COLO829 (cell line): ENCODE measurements at regions not wholly inside any gene's neighbourhood (a gene's known extent, or its start where the extent isn't known, plus 50 kb on each side); places are given as distances from the start of the nearest gene placed in this dataset.
"Not testable (repeated sequence)": the region's sequence is repeated elsewhere in the genome, so short reads cannot be mapped to it uniquely, and the experiment has no call there.

Experiments used
- DNase-seq: peaks from one replicate; pipeline ENCODE4 v3.0.0; 2012; ENCODE audit warnings: low spot score

DNA sequence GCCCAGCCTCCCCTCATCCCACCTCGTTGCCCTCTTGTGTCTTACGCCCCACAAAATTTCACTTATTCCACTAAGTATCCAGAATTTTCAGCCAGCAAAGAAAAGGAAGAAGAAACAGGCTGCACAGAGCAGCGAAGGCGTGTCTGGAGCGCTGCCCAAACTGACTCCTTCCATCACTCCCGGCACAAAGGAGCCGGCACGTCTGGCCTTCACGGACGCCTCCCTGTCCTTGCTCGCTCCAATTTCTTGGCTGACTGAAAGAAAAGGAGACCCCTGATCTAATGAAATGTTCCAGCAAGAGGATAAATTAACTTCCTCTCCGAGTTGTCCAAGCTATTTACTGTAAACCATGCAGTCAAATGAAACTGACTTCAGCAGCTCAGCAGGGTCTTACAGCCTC lies 152.3 kb upstream of the CDH4 start:
- DNase-seq: no peak

DNA sequence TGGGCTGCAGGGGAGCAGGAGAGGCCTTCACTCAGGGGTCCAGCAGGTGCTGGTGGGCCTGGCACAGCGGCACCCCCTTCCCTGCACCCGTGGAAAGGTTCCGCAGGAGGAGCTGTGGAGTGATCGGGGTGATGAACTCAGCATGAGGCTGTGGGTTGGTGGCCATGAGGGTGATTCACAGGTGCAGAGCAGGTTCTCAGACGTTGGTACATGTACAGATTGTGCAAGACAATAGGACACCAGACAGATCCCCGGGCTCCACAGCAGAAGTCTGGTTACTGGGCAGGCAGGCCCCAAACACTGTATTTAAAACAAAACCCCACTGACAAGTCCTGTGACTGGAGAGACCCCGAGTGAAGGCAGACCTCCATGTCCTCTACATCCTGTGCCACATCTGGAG lies 151.6 kb upstream of the CDH4 start:
- DNase-seq: no peak

DNA sequence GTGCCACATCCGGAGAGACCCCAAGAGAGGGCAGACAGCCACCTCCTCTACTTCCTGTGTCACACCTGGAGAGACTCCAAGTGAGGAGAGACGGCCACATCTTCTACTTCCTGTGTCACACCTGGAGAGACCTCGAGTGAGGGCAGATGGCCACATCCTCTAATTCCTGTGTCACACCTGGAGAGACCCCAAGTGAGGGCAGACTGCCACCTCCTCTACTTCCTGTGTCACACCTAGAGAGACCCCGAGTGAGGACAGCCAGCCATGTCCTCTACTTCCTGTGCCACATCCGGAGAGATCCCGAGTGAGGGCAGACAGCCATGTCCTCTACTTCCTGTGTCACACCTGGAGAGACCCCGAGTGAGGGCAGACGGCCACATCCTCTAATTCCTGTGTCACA lies 150.7 kb upstream of the CDH4 start:
- not testable (repeated sequence) for DNase-seq

DNA sequence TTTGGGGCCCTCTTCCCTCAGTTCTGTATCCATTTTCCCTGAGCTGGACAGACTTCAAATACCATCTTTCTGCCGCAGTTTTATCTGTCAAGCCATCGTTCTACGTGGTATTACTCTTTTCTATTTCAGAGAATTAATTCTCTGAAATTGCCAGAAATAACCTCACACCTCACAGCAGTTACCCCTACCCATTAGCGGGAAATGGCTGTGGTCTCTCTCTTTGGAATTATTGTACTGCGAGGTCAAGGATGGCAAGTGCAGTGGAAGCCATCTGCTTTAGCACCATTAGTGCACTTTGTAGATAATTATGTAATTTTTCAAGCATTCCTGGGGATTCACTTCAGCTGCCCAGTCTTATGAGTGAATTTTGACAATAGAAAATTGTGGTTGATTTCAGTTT lies 147.8 kb upstream of the CDH4 start:
- DNase-seq: no peak

DNA sequence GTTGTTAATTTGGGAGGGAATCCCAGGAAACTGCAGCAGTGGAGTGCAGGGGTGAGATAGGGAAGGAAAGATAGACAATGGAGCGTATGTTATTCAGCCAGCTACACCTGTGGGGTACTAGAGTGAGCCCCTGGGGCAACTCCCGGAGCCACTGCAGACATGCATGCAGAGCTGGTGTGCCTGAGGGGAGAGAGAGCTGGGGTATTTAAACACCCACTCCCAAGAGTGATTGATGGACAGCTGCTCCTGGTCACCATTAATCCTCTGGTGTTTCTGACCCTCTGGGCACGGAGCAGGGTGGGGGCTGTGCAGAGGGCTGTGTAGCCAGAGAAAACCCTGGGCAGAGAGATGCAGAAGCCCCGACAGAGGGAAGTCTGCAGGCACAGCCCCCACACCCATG lies 146.7 kb upstream of the CDH4 start:
- no peak for DNase-seq

GRCh38 chr20:61106438-61106837 lies 145.6 kb upstream of the CDH4 start:
- DNase-seq: no peak

DNA sequence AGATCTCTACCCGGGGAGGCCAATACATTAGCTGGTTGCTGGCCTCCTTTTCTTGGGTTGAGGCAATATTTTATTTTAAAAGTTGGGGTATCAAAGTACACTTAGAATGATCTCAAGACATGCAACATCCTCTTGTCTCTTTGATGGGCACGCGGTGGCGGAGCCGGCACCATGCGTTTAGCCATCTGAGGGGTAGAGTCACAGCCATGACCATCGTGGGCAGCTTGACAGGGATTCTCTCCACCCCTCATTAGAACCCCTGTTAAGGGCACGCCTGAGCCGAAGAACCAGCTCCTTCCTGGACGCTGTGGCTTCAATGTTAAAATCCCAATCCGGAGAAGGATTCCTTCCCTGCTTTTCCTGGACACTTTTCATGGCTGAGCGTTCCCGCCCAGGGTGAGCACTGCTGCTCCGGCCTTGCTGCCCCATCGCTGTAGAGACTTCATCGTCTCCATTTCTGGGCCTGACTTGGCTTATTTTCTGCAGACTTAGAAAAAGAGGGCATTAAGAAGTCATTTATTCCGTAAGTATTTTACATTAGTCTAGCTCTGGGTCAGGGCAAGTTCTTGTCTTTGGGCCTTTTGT lies 142.7 kb upstream of the CDH4 start:
- no peak for DNase-seq

DNA sequence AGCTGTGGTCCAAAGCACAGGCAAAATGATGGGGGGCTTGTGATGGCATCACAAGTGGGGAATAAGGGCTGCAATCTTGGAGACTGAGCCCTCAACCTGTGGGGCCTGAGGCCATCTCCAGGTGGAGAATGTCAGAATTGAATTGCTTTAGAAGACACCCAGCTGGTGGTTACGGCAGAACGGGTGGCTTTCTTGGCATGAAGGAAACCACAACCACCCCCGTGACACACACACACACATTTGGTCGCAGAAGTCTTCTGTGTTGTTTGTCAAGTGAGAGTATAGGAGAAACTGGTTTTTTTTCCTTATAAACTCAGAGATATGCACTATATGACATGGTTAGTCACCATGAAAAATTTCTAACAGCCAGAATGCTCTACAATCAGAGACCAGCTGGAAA lies 139.5 kb upstream of the CDH4 start:
- no peak for DNase-seq

DNA sequence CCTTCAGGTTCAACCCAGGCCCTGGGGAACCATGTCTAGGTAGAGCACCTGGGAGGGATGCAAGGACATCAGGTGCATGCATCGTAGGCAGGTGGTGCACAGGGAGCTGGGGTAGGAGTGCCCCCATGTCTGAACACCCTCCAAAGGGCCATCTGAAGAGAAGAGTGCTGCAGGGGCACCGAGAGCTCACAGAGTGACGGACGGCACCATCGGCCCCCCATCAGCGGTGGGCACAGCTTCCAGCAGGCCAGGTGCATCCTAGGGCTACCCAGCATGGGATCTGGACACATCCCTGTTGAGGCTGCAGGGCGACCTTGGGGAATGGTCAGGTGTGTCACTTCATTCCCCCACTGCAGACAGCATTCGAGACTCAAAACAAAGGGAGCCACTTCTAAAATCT lies 138.3 kb upstream of the CDH4 start:
- DNase-seq: no peak

GRCh38 chr20:61114493-61115175 lies 137.4 kb upstream of the CDH4 start:
- no peak for DNase-seq

DNA sequence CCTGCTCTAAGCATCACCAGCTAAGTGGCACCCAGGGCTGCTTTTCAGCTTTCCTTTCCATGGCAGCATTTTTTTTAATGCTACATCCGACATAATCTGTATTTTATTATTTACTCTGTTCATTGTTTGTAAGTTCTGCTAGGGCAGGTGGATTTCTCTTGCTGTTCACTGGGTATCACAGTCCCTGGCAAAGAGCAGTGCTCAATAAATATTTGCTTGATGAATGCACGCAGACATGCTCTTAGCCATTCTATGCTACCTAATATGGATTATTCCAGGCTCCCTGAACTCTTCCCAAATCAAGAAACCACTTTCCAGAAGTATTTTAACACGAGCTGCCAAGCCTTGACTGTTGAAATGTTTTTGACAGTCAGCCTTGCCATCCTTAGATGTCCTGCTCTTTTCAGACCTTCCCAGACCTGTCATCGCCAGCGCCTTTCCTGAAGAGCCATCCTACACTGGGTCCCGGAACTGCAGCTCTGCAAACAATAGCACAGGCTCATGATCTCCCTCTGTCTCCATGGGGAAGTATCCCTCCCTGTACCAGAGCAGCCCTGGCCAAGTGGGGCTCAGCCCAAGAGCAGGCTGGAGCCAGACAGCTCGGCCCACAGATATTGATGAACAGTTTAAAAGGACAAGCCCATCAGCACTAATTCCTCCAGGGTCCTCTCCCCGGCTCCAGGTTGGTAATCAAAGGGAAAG lies 136.5 kb upstream of the CDH4 start:
- no peak for DNase-seq

DNA sequence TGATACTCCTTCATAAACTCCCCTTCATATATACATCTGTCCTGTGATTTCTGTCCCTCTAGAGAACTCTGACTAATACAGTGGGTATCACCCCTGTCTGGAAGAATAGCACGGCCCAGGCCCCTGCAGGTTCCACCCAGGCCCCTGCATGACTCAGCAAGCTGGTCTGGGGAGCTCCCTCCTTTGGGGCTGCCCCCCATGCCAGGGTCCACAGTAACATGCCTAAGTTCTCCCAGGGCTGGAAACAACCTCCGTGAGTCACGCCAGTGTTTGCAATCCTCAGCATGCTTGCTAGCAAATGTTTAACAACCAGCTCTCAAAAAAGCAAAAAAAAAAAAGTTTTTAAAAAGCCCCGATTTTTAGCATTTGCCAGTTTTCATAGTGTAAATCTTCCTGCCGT lies 134.3 kb upstream of the CDH4 start:
- DNase-seq: no peak

DNA sequence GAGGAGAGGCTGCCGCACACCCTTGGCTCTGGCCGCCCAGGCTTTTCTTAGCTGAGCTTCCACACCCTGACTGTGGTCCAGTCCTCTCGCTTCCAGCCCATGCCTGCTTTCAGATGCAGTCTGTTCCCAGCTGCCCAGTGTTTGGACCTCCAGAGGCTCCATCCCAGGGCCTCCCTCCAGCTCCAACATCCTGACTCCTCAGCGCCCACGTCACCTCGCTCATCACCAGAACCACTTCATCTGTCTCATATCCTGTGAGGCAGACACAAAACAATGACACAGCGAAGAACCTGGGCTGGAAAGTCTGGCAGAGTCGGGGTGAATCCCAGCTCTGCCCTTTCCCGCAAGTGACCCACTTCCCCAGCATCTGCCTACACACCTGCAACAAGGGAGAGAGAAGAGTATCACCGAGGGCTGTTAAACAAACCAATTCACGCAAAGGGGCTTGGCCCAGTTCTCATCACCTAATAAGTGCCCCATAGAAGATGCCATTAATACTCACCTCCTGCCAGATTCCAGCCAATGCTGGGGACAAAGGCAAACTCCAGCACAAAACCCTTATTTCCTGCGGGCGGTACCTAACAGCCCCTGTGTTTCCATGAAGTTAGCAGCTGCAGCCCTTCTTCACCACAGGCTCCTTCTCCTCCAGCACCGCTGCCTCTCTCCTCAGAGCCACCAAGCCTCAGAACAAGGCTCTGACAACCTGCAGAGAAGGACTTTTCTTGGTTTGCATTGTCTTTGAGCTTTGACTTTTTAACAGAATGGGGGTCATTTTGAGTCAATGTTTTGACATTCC lies 133.4 kb upstream of the CDH4 start:
- DNase-seq: no peak

DNA sequence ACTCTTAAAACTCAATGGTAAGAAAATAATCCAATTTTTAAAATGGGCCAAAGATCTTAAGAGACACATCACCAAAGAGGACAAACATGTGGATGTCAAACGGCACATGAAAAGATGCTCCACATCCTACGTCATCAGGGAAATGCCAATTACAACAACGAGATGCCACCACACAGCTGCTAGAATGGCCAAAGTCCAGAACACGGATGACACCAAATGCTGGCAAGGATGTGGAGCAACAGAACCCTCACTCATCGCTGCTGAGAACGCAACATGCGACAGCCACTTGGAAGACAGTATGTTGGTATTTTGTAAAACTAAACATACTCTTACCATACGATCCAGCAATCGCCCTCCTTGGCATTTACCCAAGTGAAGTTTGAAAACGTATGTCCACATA lies 132.8 kb upstream of the CDH4 start:
- no peak for DNase-seq

DNA sequence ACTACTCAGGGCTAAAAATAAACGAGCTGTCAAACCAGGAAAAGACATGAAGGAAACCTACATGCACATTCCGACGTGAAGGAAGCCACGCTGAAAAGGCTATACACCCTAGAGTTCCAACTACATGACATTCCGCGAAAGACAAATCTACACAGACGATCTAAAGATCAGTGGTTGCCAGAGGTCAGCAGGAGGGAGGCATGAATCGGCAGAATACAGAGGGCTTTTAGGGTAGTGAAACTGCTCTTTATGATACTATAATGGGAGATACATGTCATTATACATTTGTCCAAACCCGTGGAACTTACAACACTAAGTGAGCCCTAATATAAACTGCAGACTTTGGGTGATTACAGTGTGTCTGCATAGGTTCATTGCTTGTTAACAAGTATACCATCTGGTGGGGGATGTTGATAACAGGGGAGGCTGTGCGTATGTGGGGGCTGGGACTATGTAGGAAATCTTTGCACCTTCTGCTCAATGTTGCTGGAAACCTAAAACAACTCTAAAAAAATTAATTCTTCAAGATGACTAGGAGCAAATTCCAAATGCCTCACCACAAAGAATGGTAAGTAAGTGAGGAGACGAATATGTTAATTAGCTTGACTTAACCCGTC lies 132.2 kb upstream of the CDH4 start:
- no peak for DNase-seq

DNA sequence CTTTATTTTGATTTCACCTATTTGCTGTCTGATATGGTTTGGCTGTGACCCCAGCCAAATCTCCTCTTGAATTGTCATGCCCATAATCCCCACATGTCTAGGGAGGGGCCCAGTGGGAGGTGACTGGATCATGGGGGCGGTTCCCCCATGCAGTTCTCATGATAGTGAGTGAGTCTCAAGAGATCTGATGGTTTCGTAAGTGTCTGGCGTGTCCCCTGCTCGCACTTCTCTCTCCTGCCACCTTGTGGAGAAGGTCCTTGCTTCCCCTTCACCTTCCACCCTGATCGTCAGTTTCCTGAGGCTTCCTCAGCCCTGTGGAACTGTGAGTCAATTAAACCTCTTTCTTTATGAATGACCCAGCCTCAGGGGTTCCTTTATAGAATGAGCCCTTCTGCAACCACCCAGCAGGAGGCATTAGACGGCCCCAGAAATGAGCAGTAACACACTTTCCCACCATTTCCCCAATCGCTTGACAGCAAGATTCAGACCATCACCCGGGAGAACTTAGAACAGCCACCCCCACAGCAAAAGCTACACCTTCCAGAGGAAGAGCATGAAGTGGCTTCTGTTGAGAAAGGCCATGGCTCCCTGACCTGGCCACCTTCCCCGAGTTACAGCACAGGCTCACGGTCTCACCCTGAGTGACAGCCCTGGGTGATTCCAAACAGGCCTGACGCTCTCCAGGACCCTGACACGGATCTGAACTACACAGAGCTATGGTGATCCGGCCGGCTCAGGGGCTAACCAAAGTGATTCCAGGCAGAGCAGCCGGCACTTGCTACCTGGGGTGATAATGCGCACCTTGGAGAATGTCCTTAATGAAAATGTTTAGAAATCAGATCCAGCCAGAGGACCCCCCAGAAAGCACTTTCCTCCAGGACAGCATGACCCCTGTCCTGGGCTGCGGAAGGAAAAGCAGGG lies 131.2 kb upstream of the CDH4 start:
- DNase-seq: no peak

DNA sequence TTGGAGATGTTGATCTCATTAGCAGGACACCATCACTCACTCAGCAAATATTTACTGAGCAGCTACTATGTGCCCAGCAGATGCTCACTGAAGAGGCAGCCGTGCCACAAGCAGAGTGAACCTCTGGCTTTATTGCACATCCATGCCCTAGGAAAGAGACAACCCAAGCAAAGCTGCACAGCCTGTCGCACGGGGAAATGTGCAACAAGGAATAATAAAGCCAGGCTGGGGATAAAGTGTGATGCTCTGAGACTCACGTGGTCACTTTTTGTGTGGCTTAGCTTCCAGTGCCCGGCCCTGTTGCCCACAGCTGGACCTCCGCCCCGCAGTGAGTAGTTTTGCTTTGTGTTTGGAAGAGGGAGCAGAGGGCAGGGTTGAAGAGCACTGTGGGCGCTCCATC lies 130.4 kb upstream of the CDH4 start:
- DNase-seq: no peak

- DNase-seq: no peak
Observed at GRCh38 chr20:61123286-61123685, 128.8 kb upstream of the CDH4 start.

- no peak for DNase-seq
Observed at GRCh38 chr20:61123751-61124368, 128.2 kb upstream of the CDH4 start.

DNA sequence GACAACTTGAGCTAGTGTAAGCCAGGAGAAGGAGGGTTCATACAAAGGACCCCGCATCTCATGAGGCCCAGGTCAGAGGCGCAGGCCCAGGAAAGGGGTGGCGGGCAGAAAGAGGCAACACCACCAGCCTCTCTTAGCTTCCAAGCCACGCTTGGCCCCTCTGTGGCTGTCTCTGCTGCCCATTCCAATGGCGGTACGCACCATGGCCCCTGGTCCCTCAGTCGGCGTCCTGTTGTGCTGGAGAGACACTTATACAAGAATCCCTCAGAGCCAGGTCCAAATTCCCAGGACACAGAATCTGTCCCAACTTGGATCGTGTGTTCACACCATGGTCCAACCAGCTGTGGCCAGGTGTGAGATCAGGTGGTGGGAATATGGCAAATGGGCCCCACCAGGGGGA lies 127.0 kb upstream of the CDH4 start:
- DNase-seq: no peak
